Panc1 (cell line): ENCODE measurements at regions not wholly inside any gene's neighbourhood (a gene's known extent, or its start where the extent isn't known, plus 50 kb on each side); places are given as distances from the start of the nearest gene placed in this dataset.

Experiments used
- POLR2AphosphoS5 ChIP-seq: IDR thresholded peaks from 2 replicates; pipeline ENCODE4 v1.6.1; 2012; ENCODE audit warnings: mild to moderate bottlenecking, low read depth, low read length, moderate library complexity
- REST ChIP-seq, 2 experiments: IDR thresholded peaks; 2 replicates each; pipeline ENCODE4 v1.6.1; 2011 to 2012; ENCODE audit warnings: low read depth in 2 of 2, control low read depth in 1 of 2, low read length in 1 of 2, mild to moderate bottlenecking in 1 of 2, moderate library complexity in 1 of 2; ENCODE audit not compliant: insufficient read depth in 1 of 2
- SIN3A ChIP-seq: IDR thresholded peaks from 2 replicates; pipeline ENCODE4 v1.6.1; 2012; ENCODE audit warnings: low read depth, mild to moderate bottlenecking, low read length, moderate library complexity, borderline replicate concordance; ENCODE audit not compliant: insufficient read depth
- TF ChIP-seq, protein P1 (sequence below): fragments of 450-650 bp; IDR thresholded peaks from 2 replicates; pipeline ENCODE4 v1.5.1; 2017; ENCODE audit warnings: mild to moderate bottlenecking

DNA sequence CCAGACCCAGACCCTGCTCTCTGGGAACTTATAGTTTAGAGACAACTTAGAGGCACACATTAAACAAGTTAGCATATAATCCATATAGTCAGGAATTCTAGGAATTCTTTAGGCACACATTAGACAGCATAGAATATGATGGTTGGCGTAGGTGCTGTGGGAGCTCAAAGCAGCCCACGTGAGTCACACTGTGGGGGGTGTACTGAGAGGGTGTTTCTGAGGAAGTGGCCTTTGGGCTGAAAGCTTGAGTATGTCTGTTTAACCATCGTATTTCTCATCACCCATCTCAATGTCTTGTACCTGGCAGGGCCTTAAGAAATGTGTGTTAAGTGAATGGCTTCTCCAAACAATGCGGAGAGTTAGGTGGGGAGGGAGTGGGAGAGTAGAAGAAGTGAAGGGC is 67.2 kb downstream of the TMEM30B start:
- TF ChIP-seq, protein P1, sequence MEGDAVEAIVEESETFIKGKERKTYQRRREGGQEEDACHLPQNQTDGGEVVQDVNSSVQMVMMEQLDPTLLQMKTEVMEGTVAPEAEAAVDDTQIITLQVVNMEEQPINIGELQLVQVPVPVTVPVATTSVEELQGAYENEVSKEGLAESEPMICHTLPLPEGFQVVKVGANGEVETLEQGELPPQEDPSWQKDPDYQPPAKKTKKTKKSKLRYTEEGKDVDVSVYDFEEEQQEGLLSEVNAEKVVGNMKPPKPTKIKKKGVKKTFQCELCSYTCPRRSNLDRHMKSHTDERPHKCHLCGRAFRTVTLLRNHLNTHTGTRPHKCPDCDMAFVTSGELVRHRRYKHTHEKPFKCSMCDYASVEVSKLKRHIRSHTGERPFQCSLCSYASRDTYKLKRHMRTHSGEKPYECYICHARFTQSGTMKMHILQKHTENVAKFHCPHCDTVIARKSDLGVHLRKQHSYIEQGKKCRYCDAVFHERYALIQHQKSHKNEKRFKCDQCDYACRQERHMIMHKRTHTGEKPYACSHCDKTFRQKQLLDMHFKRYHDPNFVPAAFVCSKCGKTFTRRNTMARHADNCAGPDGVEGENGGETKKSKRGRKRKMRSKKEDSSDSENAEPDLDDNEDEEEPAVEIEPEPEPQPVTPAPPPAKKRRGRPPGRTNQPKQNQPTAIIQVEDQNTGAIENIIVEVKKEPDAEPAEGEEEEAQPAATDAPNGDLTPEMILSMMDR: no peak
- TF ChIP-seq REST (IDR thresholded peaks at IDR 0.05; ENCODE audit: insufficient read depth in 1 of 2, low read depth in 2 of 2, low read length in 1 of 2) (no peak), POLR2AphosphoS5 (no peak), SIN3A (no peak)
